GM23338 (cell line): ENCODE measurements at regions not wholly inside any gene's neighbourhood (a gene's known extent, or its start where the extent isn't known, plus 50 kb on each side); places are given as distances from the start of the nearest gene placed in this dataset.

ENCODE experiments used
- ATAC-seq: fragments of 200-7000 bp; cut with Tn5 transposase; 3 replicates; pipeline ENCODE4 v1.9.1; 2020
- DNase-seq: peaks from one replicate; pipeline ENCODE4 v3.0.0-alpha.2; 2015; ENCODE audit warnings: low spot score
- H2AFZ ChIP-seq: fragments of 200-600 bp; sonication (generic); 2 replicates; pipeline ENCODE4 v1.8.0; 2016; ENCODE audit warnings: antibody characterized with exemption, mild to moderate bottlenecking, moderate library complexity
- H3F3A ChIP-seq: fragments of 200-600 bp; sonication (generic); replicated peaks from 2 replicates; pipeline ENCODE4 v1.8.0; 2017; ENCODE audit warnings: antibody characterized with exemption, mixed run types, low read depth
- H3K27ac ChIP-seq: fragments of 200-600 bp; sonication (generic); 2 replicates; pipeline ENCODE4 v1.6.1; 2016; ENCODE audit warnings: low read depth
- H3K27me3 ChIP-seq: fragments of 200-600 bp; sonication (generic); 2 replicates; pipeline ENCODE4 v1.8.0; 2016; ENCODE audit warnings: mild to moderate bottlenecking, mixed run types, moderate library complexity; ENCODE audit not compliant: insufficient read depth
- H3K36me3 ChIP-seq: fragments of 200-600 bp; sonication (generic); 2 replicates; pipeline ENCODE4 v1.8.0; 2016; ENCODE audit warnings: mild to moderate bottlenecking; ENCODE audit not compliant: insufficient read depth
- H3K4me1 ChIP-seq: fragments of 200-600 bp; sonication (generic); 2 replicates; pipeline ENCODE4 v1.8.0; 2016; ENCODE audit warnings: mild to moderate bottlenecking, moderate library complexity; ENCODE audit not compliant: insufficient read depth
- H3K4me2 ChIP-seq: fragments of 200-600 bp; sonication (generic); 2 replicates; pipeline ENCODE4 v1.7.1; 2017; ENCODE audit warnings: mixed run types
- H3K4me3 ChIP-seq: fragments of 200-600 bp; sonication (generic); 2 replicates; pipeline ENCODE4 v1.6.1; 2016; ENCODE audit warnings: mixed run types
- H3K79me2 ChIP-seq: fragments of 200-600 bp; sonication (generic); replicated peaks from 2 replicates; pipeline ENCODE4 v1.8.0; 2017; ENCODE audit warnings: mild to moderate bottlenecking; ENCODE audit not compliant: insufficient read depth
- H3K9me2 ChIP-seq: fragments of 200-600 bp; sonication (generic); 2 replicates; pipeline ENCODE4 v1.8.0; 2017; ENCODE audit not compliant: insufficient read depth
- H4K20me1 ChIP-seq: fragments of 200-600 bp; sonication (generic); replicated peaks from 2 replicates; pipeline ENCODE4 v1.8.0; 2017; ENCODE audit warnings: mild to moderate bottlenecking; ENCODE audit not compliant: insufficient read depth
- H3K27ac Mint-ChIP-seq: 2 replicates; pipeline ENCODE4 v1.8.0; 2020; ENCODE audit warnings: inconsistent platforms, mild to moderate bottlenecking, moderate library complexity, mixed read lengths
- H3K27me3 Mint-ChIP-seq: 3 replicates; pipeline ENCODE4 v1.8.0; 2022; ENCODE audit warnings: low read depth, mild to moderate bottlenecking, moderate library complexity, mixed read lengths, inconsistent platforms; ENCODE audit not compliant: insufficient read depth, poor library complexity
- H3K36me3 Mint-ChIP-seq: 3 replicates; pipeline ENCODE4 v1.8.0; 2021; ENCODE audit warnings: low read depth, mild to moderate bottlenecking, inconsistent platforms, moderate library complexity, mixed read lengths
- H3K4me1 Mint-ChIP-seq: 3 replicates; pipeline ENCODE4 v1.8.0; 2020; ENCODE audit warnings: mild to moderate bottlenecking, inconsistent platforms, mixed read lengths
- H3K4me3 Mint-ChIP-seq: 3 replicates; pipeline ENCODE4 v1.8.0; 2021; ENCODE audit warnings: moderate library complexity, mild to moderate bottlenecking, inconsistent platforms, mixed read lengths
- H3K9me3 Mint-ChIP-seq: 3 replicates; pipeline ENCODE4 v1.8.0; 2020; ENCODE audit warnings: moderate library complexity, mild to moderate bottlenecking, inconsistent platforms, mixed read lengths
- CREB1 ChIP-seq: fragments of 250-450 bp; sonication (Bioruptor Pico); IDR thresholded peaks from 2 replicates; pipeline ENCODE4 v1.5.0; 2020; ENCODE audit warnings: low read depth, mild to moderate bottlenecking, moderate library complexity
- CTCF ChIP-seq, 2 experiments: fragments of 200-600 bp in 1 of 2; sonication (generic) in 1 of 2; conservative IDR thresholded peaks; 2 replicates each; pipeline versions ENCODE4 v1.5.1 to v1.6.1; 2016 to 2017; ENCODE audit warnings: antibody characterized with exemption in 2 of 2, low read depth in 2 of 2, mild to moderate bottlenecking in 2 of 2, moderate library complexity in 1 of 2
- ETS1 ChIP-seq: IDR thresholded peaks from 2 replicates; pipeline ENCODE4 v1.6.1; 2016; ENCODE audit warnings: antibody characterized with exemption
- EZH2 ChIP-seq: fragments of 200-600 bp; sonication (generic); IDR thresholded peaks from one replicate; pipeline ENCODE4 v1.8.0; 2017; ENCODE audit warnings: antibody characterized with exemption, mild to moderate bottlenecking, low read depth; ENCODE audit not compliant: unreplicated experiment
- EZH2phosphoT487 ChIP-seq: fragments of 200-600 bp; sonication (generic); IDR thresholded peaks from one replicate; pipeline ENCODE4 v1.8.1; 2018; ENCODE audit warnings: antibody characterized with exemption; ENCODE audit not compliant: unreplicated experiment
- JUNB ChIP-seq: IDR thresholded peaks from one replicate; pipeline ENCODE4 v1.6.1; 2016; ENCODE audit warnings: antibody characterized with exemption; ENCODE audit not compliant: unreplicated experiment
- NANOG ChIP-seq: IDR thresholded peaks from 2 replicates; pipeline ENCODE4 v1.6.1; 2016; ENCODE audit warnings: antibody characterized with exemption, borderline replicate concordance
- POLR2AphosphoS5 ChIP-seq: IDR thresholded peaks from 2 replicates; pipeline ENCODE4 v1.6.1; 2016; ENCODE audit warnings: antibody characterized with exemption, low read depth
- REST ChIP-seq: IDR thresholded peaks from one replicate; pipeline ENCODE4 v1.6.1; 2018; ENCODE audit warnings: antibody characterized with exemption; ENCODE audit not compliant: unreplicated experiment
- STAT1 ChIP-seq: IDR thresholded peaks from one replicate; pipeline ENCODE4 v1.6.1; 2016; ENCODE audit warnings: antibody characterized with exemption; ENCODE audit not compliant: unreplicated experiment
- ZNF114 ChIP-seq: fragments of 250-450 bp; sonication (Bioruptor Pico); IDR thresholded peaks from 2 replicates; pipeline ENCODE4 v1.5.0; 2020; ENCODE audit warnings: mild to moderate bottlenecking, moderate library complexity
- ZNF331 ChIP-seq: fragments of 250-450 bp; sonication (Bioruptor Pico); IDR thresholded peaks from 2 replicates; pipeline ENCODE4 v1.5.0; 2020; ENCODE audit warnings: low read depth, mild to moderate bottlenecking, moderate library complexity
- ZNF462 ChIP-seq: fragments of 250-450 bp; sonication (Bioruptor Pico); IDR thresholded peaks from 2 replicates; pipeline ENCODE4 v1.5.0; 2020; ENCODE audit warnings: mild to moderate bottlenecking, moderate library complexity

- Histone ChIP-seq H3K27ac (no peak overlapping the region), H2AFZ (no peak overlapping the region), H3K4me2 (no peak overlapping the region), H3F3A (no peaks in the 10 kb centered on the region), H4K20me1 (no peaks in the 10 kb centered on the region), H3K36me3 (no peaks in the 10 kb centered on the region), H3K79me2 (no peaks in the 10 kb centered on the region), H3K9me2 (no peaks in the 10 kb centered on the region), H3K4me1 (no peaks in the 10 kb centered on the region), H3K4me3 (no peak overlapping the region), H3K27me3 (no peaks in the 10 kb centered on the region)
- Mint-ChIP-seq H3K4me1 (no peaks in the 10 kb centered on the region), H3K36me3 (peaks cover 8% of the 10 kb centered on the region), H3K27ac (no peak overlapping the region), H3K9me3 (peaks cover 7% of the 10 kb centered on the region), H3K27me3 (peaks cover 2% of the 10 kb centered on the region), H3K4me3 (no peak overlapping the region)
- TF ChIP-seq JUNB (no peak), CREB1 (CRISPR knock-in tag) (no peak), STAT1 (no peak), REST (no peak), EZH2phosphoT487 (no peak), CTCF (conservative IDR thresholded peaks at IDR 0.05; ENCODE audit: low read depth in 2 of 2) (no peak), POLR2AphosphoS5 (no peak), EZH2 (no peak), ZNF331 (no peak), NANOG (no peak), ZNF114 (CRISPR knock-in tag) (no peak), ZNF462 (no peak), ETS1 (no peak)
- DNase-seq = no peak
- ATAC-seq = no peak
Measured at GRCh38 chr2:35347561-35347960, 1008.0 kb upstream of the CRIM1 start.
